C4-2B (cell line): ENCODE measurements at regions not wholly inside any gene's neighbourhood (a gene's known extent, or its start where the extent isn't known, plus 50 kb on each side); places are given as distances from the start of the nearest gene placed in this dataset.

Experiments
- CTCF ChIP-seq: fragments of 450-650 bp; conservative IDR thresholded peaks from 2 replicates; pipeline ENCODE4 v1.5.1; 2017; ENCODE audit warnings: mild to moderate bottlenecking
- ZFX ChIP-seq: fragments of 450-650 bp; IDR thresholded peaks from 2 replicates; pipeline ENCODE4 v1.6.1; 2017

GRCh38 chr7:125020801-125021200 is 91.2 kb upstream of the POT1 start:
- TF ChIP-seq CTCF (no peak), ZFX (no peak)
